HG03565 (cell line): ENCODE measurements at regions not wholly inside any gene's neighbourhood (a gene's known extent, or its start where the extent isn't known, plus 50 kb on each side); places are given as distances from the start of the nearest gene placed in this dataset.

Source experiments
- ATAC-seq: cut with Tn5 transposase; IDR thresholded peaks from one replicate; pipeline ENCODE4 v1.9.1; 2021; ENCODE audit warnings: mild to moderate bottlenecking, moderate library complexity; ENCODE audit not compliant: unreplicated experiment

- no peak for ATAC-seq
Observed at GRCh38 chr12:92650228-92650822, 52.5 kb upstream of the PLEKHG7 start.

GRCh38 chr12:92649511-92650227, 53.1 kb upstream of the PLEKHG7 start:
- ATAC-seq = peak; percentile 89

GRCh38 chr12:92648242-92649031, 54.4 kb upstream of the PLEKHG7 start:
- ATAC-seq = no peak

GRCh38 chr12:92641291-92641690, 61.5 kb upstream of the PLEKHG7 start:
- ATAC-seq = no peak

GRCh38 chr12:92640691-92641090, 62.1 kb upstream of the PLEKHG7 start:
- no peak for ATAC-seq

GRCh38 chr12:92639017-92639416, 63.8 kb upstream of the PLEKHG7 start:
- no peak for ATAC-seq

GRCh38 chr12:92634730-92635129, 68.1 kb upstream of the PLEKHG7 start:
- ATAC-seq = no peak

GRCh38 chr12:92634202-92634601, 68.6 kb upstream of the PLEKHG7 start:
- ATAC-seq = no peak

- no peak for ATAC-seq
Observed at GRCh38 chr12:92630968-92631367, 71.8 kb upstream of the PLEKHG7 start.

- no peak for ATAC-seq
Observed at GRCh38 chr12:92629349-92630065, 73.3 kb upstream of the PLEKHG7 start.

- no peak for ATAC-seq
Observed at GRCh38 chr12:92628476-92628875, 74.3 kb upstream of the PLEKHG7 start.

- ATAC-seq = no peak
Observed at GRCh38 chr12:92627511-92627910, 75.3 kb upstream of the PLEKHG7 start.

GRCh38 chr12:92625639-92626310, 77.0 kb upstream of the PLEKHG7 start:
- no peak for ATAC-seq

GRCh38 chr12:92624236-92624635, 78.6 kb upstream of the PLEKHG7 start:
- ATAC-seq = no peak

- ATAC-seq = no peak
Observed at GRCh38 chr12:92623386-92623785, 79.4 kb upstream of the PLEKHG7 start.

- no peak for ATAC-seq
Observed at GRCh38 chr12:92621833-92622232, 81.0 kb upstream of the PLEKHG7 start.

- ATAC-seq = no peak
Observed at GRCh38 chr12:92621312-92621711, 81.5 kb upstream of the PLEKHG7 start.

GRCh38 chr12:92619730-92620684, 82.8 kb upstream of the PLEKHG7 start:
- no peak for ATAC-seq

- ATAC-seq = no peak
Observed at GRCh38 chr12:92619026-92619425, 83.8 kb upstream of the PLEKHG7 start.

GRCh38 chr12:92615703-92616102, 87.1 kb upstream of the PLEKHG7 start:
- ATAC-seq = no peak
